ENCODE measurements at regions not wholly inside any gene's neighbourhood (a gene's known extent, or its start where the extent isn't known, plus 50 kb on each side); places are given as distances from the start of the nearest gene placed in this dataset.

DNA sequence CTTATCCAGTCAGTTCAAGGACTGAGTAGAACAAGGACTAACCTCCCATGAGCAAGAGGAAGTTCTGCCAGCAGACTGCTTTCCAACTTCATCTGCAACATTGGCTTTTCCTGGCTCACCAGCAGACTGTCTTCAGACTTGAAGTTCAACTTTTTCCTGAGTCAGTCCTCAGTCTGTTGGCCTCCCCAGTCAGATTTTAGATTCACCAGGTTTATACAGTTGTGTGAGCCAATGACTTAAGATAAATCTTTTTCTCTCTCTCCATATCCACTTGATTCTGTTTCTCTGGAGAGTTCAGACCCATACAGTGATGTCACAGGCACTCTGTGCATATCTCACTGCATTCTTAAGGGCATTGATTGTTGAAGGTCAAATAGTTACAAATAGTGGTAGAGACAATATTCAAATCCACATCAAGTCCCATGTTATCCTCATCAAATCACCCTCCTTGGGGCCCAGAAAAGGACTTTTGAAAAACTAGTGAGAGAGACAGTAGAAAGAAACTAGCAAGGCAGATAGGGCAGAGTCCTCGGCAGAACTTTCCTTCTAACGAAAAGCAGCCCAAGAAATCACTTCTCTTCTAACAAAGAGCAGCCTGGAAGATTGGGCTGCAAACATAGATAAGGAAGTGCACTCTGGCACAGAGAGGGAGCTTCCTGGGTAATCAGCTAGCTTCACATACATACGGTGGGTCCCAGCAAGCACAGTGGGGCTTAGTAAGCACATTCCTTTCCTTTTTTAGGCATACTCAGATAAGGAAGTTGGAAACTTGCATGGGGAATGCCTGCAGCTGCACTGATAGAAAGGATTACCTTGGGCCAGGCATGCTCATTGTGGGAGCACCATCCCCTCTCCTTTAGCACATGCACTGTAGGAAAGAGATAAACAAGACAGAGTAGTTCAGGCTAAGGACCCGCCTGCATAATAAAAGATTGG, 132.3 kb upstream of the FAM20A start:
- TF ChIP-seq CTCF (IDR thresholded peaks at IDR 0.05) (no peak), POLR2A (IDR thresholded peaks at IDR 0.05) (no peak)

All from adrenal gland (tissue), 5 donors.